D721Med (cell line): ENCODE measurements at regions not wholly inside any gene's neighbourhood (a gene's known extent, or its start where the extent isn't known, plus 50 kb on each side); places are given as distances from the start of the nearest gene placed in this dataset.

Experiments used
- DNase-seq: peaks from one replicate; pipeline ENCODE4 v3.0.0; 2011; ENCODE audit warnings: low spot score; ENCODE audit not compliant: insufficient read length
- FAIRE-seq: peaks from 2 replicates; lab custom pipeline; 2011; peaks lifted over from hg19 to GRCh38; lab: Jason Lieb, UNC
- TF ChIP-seq, protein P1 (sequence below): IDR thresholded peaks from 2 replicates; pipeline ENCODE4 v1.5.1; 2012; ENCODE audit warnings: mild to moderate bottlenecking, control low read depth; ENCODE audit not compliant: insufficient read depth; ENCODE audit errors: missing control alignments

GRCh38 chr15:97736748-97737147 is 223.8 kb upstream of the ARRDC4 start:
- FAIRE-seq (no peak), DNase-seq (no peak)
- TF ChIP-seq, protein P1, sequence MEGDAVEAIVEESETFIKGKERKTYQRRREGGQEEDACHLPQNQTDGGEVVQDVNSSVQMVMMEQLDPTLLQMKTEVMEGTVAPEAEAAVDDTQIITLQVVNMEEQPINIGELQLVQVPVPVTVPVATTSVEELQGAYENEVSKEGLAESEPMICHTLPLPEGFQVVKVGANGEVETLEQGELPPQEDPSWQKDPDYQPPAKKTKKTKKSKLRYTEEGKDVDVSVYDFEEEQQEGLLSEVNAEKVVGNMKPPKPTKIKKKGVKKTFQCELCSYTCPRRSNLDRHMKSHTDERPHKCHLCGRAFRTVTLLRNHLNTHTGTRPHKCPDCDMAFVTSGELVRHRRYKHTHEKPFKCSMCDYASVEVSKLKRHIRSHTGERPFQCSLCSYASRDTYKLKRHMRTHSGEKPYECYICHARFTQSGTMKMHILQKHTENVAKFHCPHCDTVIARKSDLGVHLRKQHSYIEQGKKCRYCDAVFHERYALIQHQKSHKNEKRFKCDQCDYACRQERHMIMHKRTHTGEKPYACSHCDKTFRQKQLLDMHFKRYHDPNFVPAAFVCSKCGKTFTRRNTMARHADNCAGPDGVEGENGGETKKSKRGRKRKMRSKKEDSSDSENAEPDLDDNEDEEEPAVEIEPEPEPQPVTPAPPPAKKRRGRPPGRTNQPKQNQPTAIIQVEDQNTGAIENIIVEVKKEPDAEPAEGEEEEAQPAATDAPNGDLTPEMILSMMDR, result no peak

DNA sequence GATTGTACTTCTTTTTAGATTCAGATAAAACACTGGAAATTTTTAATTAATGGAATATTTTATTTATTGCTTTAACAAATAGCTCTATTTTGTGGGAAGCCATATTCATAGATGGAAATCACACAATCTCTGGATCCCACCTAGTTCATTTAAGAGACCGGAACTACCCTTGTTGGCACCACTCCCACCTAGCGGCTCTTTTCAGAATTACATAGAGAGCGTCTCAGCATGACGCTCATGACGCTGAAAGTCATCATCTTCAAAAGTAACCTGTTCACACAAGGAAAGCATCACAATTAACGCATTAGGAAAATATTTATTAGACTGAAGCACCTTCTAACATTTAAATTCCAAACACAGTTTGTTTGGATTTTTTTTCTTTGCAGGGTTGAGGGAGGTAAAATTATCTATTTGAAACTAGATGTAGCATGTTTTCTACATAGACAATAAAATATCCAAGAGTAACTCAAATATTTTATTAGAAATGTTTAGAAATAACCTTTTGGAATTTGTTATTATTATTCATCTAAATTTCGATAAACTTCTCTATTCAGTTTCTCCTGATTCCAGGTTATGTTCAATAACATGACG is 214.9 kb upstream of the ARRDC4 start:
- DNase-seq (peak; percentile 17), FAIRE-seq (no peak)
- TF ChIP-seq, protein P1, result peak; percentile 50

DNA sequence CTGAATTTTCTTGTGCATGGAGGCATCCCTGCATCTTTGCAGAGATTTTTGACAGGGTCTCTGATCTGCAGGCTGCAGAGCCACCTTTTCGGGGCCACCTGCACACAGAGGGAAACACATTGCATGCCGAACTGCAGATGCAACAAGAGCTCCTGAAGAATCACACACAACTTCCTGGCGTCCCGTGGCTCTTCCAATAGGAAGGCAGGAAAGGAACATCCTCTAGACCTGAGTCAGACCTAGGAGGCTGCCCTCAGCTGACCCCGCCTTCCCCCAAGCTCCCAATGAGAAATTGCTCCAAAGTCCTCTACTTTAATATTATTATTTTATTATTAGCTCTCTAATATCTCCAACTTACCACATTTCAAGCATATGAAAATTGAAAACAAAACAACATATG is 213.2 kb upstream of the ARRDC4 start:
- FAIRE-seq (no peak), DNase-seq (no peak)
- TF ChIP-seq, protein P1, result no peak

GRCh38 chr15:97748576-97748975 is 211.9 kb upstream of the ARRDC4 start:
- TF ChIP-seq, protein P1, result no peak
- FAIRE-seq (no peak), DNase-seq (no peak)

- DNase-seq (no peak), FAIRE-seq (no peak)
- TF ChIP-seq, protein P1, result no peak
Measured at GRCh38 chr15:97750060-97750459, 210.4 kb upstream of the ARRDC4 start.

DNA sequence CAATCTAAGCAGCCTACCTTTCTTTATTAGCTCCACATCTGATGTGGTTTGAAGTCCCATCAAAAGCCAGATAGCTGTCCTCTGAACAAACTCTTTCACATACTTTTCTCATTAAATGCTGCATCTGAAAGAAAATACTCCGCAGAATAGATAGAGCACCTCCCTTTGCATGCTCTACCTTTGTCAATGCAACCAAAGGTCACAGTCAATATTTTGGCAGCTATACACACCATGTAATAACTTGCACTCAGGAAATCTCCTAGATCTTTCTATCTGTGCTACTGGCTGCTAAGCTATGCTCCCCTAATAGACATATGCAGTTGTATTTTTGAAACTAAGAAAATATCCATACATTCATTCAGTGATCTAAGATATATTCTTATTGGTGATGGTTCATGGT is 204.8 kb upstream of the ARRDC4 start:
- TF ChIP-seq, protein P1, result no peak
- no peak for FAIRE-seq
- DNase-seq, result no peak

DNA sequence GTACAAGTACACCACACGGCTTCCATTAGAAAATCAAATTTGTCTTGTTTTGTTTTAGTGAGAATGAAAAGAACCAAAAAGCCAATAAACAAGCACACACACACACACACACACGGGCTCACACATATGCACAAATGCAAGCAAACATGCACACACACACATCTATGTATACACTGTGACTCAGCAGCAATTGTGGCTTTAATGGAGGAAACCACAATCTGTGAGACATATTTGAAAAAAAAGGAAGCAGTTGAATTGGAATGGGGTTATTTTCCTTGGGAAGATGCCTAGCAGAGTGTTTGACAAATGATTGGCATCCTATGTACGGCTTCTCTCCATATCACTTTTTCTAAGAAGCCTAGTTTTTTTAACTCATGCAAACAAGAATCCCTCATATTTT is 201.1 kb upstream of the ARRDC4 start:
- FAIRE-seq (no peak), DNase-seq (no peak)
- TF ChIP-seq, protein P1, result no peak
